GM12864 (cell line): ENCODE measurements at regions not wholly inside any gene's neighbourhood (a gene's known extent, or its start where the extent isn't known, plus 50 kb on each side); places are given as distances from the start of the nearest gene placed in this dataset.

ENCODE experiments used
- DNase-seq: peaks from one replicate; pipeline ENCODE4 v3.0.0-alpha.2; 2011; ENCODE audit warnings: low read depth
- H3K4me3 ChIP-seq: 2 replicates; pipeline ENCODE4 v1.5.1; 2011; ENCODE audit warnings: mild to moderate bottlenecking, low read depth, low read length, control low read depth
- TF ChIP-seq, protein P1 (sequence below): IDR thresholded peaks from 2 replicates; pipeline ENCODE4 v1.5.1; 2011; ENCODE audit warnings: low read depth, mild to moderate bottlenecking, moderate library complexity, low read length, control low read depth, inconsistent platforms; ENCODE audit errors: missing control alignments

DNA sequence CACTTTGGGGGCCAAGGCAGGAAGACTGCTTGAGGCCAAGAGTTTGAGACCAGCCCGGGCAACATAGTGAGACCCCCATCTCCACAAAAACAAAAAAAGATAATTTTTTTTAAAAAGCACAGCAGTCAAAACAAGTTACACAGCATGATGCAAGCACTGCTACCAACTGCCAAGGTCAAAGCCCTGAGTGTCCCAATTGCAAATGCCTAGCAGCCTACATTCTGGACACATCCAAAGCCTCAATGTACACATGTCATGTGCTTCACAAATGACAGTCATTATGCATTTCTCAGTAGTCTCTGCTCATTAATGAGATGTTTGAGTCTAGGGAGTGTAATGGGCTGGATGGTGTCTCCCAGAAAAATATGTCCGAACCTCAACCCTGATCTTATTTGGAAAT, 113.7 kb upstream of the CCND2 start:
- DNase-seq, result no peak
- TF ChIP-seq, protein P1, sequence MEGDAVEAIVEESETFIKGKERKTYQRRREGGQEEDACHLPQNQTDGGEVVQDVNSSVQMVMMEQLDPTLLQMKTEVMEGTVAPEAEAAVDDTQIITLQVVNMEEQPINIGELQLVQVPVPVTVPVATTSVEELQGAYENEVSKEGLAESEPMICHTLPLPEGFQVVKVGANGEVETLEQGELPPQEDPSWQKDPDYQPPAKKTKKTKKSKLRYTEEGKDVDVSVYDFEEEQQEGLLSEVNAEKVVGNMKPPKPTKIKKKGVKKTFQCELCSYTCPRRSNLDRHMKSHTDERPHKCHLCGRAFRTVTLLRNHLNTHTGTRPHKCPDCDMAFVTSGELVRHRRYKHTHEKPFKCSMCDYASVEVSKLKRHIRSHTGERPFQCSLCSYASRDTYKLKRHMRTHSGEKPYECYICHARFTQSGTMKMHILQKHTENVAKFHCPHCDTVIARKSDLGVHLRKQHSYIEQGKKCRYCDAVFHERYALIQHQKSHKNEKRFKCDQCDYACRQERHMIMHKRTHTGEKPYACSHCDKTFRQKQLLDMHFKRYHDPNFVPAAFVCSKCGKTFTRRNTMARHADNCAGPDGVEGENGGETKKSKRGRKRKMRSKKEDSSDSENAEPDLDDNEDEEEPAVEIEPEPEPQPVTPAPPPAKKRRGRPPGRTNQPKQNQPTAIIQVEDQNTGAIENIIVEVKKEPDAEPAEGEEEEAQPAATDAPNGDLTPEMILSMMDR, result no peak
- H3K4me3 ChIP-seq, result no peak overlapping the region

DNA sequence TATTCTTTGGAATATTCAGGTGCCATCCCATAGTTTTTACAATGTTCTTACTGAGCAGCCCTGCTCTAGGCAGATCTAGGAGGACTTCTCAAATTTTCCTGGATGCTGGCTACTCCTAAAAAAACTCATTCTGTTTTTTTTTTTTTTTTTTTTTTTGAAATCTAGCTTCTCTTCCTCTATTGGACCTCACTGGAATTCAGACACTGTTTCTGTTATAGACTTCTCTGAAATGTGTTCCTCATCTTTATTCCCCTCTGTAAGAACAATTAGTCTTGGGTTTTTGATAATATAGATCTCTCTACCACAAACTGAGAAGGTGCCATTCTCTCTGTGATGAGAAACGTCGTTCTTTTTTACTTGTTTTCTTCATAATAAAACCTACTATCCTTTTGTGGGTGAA, 115.3 kb upstream of the CCND2 start:
- DNase-seq, result no peak
- TF ChIP-seq, protein P1, result no peak
- no peak overlapping the region for H3K4me3 ChIP-seq

DNA sequence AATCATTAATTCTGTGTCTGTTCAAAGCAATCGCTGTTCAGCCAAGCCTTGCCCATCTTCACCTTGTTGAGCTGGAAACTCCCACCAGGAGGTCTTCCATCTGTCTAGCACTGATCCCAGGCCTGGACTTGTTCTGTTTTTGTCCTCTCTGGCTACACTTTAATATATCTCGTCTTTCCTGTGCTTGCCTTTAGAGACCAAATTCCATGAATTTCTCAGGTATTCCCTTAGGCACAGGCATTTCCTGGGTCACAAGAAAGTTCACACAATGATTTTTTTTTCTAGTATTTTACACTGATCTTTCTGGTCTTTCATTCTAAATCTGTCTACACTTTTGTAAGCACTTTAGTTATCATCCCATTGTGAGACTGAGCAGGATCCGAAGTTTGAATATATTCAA, 116.4 kb upstream of the CCND2 start:
- no peak overlapping the region for H3K4me3 ChIP-seq
- no peak for DNase-seq
- TF ChIP-seq, protein P1, result no peak

DNA sequence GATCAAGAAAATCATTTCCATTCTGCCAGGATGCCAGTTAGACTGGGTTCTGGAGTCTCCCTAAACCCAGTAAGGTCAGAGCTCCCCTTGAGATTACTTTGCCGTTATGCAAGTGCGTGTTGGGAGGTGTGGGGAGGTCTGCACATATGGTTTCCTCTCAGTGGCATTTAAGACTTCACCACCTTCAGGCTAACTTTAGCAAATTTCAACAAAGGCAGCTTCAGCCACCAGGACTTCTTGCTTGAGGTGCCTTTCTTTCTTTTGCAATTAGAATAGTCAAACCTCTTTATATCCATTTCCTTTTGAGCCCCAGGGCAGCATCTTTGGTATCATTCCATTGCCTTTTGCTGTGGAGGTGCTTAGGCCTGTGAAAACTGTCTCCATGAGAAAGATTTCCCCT, 117.2 kb upstream of the CCND2 start:
- no peak overlapping the region for H3K4me3 ChIP-seq
- no peak for DNase-seq
- TF ChIP-seq, protein P1, result no peak

DNA sequence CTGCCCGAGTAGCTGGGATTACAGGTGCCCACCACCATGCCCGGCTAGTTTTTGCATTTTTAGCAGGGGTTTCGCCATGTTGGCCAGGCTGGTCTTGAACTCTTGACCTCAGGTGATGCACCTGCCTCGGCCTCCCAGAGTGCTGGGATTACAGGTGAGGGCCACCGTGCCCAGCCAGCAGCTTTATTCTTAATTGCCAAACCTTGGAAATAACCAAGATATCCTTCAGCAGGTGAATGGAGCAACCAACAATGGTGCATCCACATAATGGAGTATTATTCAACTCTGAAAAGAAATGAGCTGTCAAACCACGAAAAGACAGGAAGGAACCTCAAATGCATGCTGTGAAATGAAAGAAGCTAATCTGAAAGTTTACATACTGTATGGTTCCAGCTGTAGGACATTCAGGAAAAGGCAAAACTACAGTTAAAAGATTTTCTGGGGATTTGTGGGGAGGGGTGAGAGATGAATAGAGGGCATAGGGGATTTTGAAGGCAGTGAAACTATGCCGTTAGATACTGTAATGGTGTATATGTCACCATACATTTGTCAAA, 118.8 kb upstream of the CCND2 start:
- no peak for DNase-seq
- TF ChIP-seq, protein P1, result no peak
- H3K4me3 ChIP-seq, result no peak overlapping the region

DNA sequence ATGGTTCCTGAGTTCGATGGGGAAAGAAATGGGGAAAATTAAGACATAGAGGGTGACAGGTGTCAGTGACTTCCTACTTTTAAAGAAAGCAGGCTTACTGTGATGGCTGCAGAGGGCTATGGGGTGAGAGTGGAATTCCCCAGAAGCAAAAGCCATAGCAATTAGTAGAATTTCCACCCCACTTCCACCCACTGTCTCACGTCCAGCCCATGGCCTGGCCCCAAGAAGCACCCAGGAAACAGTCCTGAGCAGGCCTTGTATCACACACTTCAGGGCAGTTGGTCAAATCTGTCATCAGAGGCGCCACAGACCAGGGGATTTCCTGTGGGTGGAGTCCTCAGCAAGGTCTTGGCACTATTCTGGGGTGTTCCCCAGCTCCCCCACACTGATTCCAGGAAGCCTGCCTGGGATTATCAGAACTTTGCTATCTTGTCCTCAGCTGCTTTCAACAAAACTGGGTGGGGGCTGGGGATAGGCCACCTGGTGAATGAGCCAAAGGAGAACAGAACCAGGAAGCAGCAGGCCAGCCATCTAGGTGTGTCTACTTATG, 120.1 kb upstream of the CCND2 start:
- no peak overlapping the region for H3K4me3 ChIP-seq
- peak; percentile 87 for DNase-seq
- TF ChIP-seq, protein P1, result no peak

DNA sequence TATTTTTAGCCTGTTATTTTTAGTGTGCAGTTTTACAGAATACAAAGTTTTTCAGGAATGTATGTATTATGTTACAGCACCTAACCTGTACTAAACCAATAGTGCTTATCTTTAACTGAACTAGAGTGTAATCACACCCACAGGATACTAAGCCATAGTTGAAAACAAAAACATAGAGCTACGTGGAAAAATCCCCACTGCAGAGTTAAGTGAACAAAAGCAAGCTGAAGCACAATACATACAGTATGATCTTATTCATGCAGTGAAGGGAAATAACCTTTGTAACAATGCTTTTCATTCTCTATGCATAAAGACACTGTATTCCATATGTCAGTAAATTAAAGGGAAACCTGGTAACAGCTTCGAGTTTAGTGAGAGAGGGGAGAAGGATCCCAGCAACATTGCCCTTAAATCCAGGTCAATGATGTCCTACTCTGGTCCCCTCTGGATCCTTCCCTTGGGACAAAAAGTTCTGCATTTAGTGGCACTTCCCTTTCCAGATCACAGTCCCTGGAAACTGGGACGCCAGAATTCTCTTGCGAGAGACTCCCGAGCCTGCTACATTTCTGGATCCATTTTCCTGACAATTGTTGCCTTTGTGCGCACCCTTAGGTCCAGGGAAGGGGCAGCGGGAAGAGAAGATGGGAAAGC, 121.3 kb upstream of the CCND2 start:
- no peak for DNase-seq
- H3K4me3 ChIP-seq, result no peak overlapping the region
- TF ChIP-seq, protein P1, result no peak
